GM23248 (cell line): ENCODE measurements at regions not wholly inside any gene's neighbourhood (a gene's known extent, or its start where the extent isn't known, plus 50 kb on each side); places are given as distances from the start of the nearest gene placed in this dataset.

Source experiments
- EZH2 ChIP-seq: fragments of 200-600 bp; sonication (generic); IDR thresholded peaks from 2 replicates; pipeline ENCODE4 v1.6.1; 2018; ENCODE audit warnings: antibody characterized with exemption, mild to moderate bottlenecking; ENCODE audit not compliant: insufficient read depth, poor library complexity, severe bottlenecking
- EZH2phosphoT487 ChIP-seq: fragments of 200-600 bp; sonication (generic); IDR thresholded peaks from 2 replicates; pipeline ENCODE4 v1.6.1; 2018; ENCODE audit warnings: antibody characterized with exemption, moderate library complexity, mild to moderate bottlenecking, low read depth; ENCODE audit not compliant: insufficient read depth

GRCh38 chr13:90605664-90606063 lies 741.8 kb upstream of the MIR17HG start:
- TF ChIP-seq EZH2: no peak
- TF ChIP-seq EZH2phosphoT487: no peak
